GM23338 (cell line): ENCODE measurements at regions not wholly inside any gene's neighbourhood (a gene's known extent, or its start where the extent isn't known, plus 50 kb on each side); places are given as distances from the start of the nearest gene placed in this dataset.

Experiments used
- ATAC-seq: fragments of 200-7000 bp; cut with Tn5 transposase; 3 replicates; pipeline ENCODE4 v1.9.1; 2020
- DNase-seq: peaks from one replicate; pipeline ENCODE4 v3.0.0-alpha.2; 2015; ENCODE audit warnings: low spot score
- H2AFZ ChIP-seq: fragments of 200-600 bp; sonication (generic); 2 replicates; pipeline ENCODE4 v1.8.0; 2016; ENCODE audit warnings: antibody characterized with exemption, mild to moderate bottlenecking, moderate library complexity
- H3F3A ChIP-seq: fragments of 200-600 bp; sonication (generic); replicated peaks from 2 replicates; pipeline ENCODE4 v1.8.0; 2017; ENCODE audit warnings: antibody characterized with exemption, mixed run types, low read depth
- H3K27ac ChIP-seq: fragments of 200-600 bp; sonication (generic); 2 replicates; pipeline ENCODE4 v1.6.1; 2016; ENCODE audit warnings: low read depth
- H3K27me3 ChIP-seq: fragments of 200-600 bp; sonication (generic); 2 replicates; pipeline ENCODE4 v1.8.0; 2016; ENCODE audit warnings: mild to moderate bottlenecking, mixed run types, moderate library complexity; ENCODE audit not compliant: insufficient read depth
- H3K36me3 ChIP-seq: fragments of 200-600 bp; sonication (generic); 2 replicates; pipeline ENCODE4 v1.8.0; 2016; ENCODE audit warnings: mild to moderate bottlenecking; ENCODE audit not compliant: insufficient read depth
- H3K4me1 ChIP-seq: fragments of 200-600 bp; sonication (generic); 2 replicates; pipeline ENCODE4 v1.8.0; 2016; ENCODE audit warnings: mild to moderate bottlenecking, moderate library complexity; ENCODE audit not compliant: insufficient read depth
- H3K4me2 ChIP-seq: fragments of 200-600 bp; sonication (generic); 2 replicates; pipeline ENCODE4 v1.7.1; 2017; ENCODE audit warnings: mixed run types
- H3K4me3 ChIP-seq: fragments of 200-600 bp; sonication (generic); 2 replicates; pipeline ENCODE4 v1.6.1; 2016; ENCODE audit warnings: mixed run types
- H3K79me2 ChIP-seq: fragments of 200-600 bp; sonication (generic); replicated peaks from 2 replicates; pipeline ENCODE4 v1.8.0; 2017; ENCODE audit warnings: mild to moderate bottlenecking; ENCODE audit not compliant: insufficient read depth
- H3K9me2 ChIP-seq: fragments of 200-600 bp; sonication (generic); 2 replicates; pipeline ENCODE4 v1.8.0; 2017; ENCODE audit not compliant: insufficient read depth
- H4K20me1 ChIP-seq: fragments of 200-600 bp; sonication (generic); replicated peaks from 2 replicates; pipeline ENCODE4 v1.8.0; 2017; ENCODE audit warnings: mild to moderate bottlenecking; ENCODE audit not compliant: insufficient read depth
- H3K27ac Mint-ChIP-seq: 2 replicates; pipeline ENCODE4 v1.8.0; 2020; ENCODE audit warnings: inconsistent platforms, mild to moderate bottlenecking, moderate library complexity, mixed read lengths
- H3K27me3 Mint-ChIP-seq: 3 replicates; pipeline ENCODE4 v1.8.0; 2022; ENCODE audit warnings: low read depth, mild to moderate bottlenecking, moderate library complexity, mixed read lengths, inconsistent platforms; ENCODE audit not compliant: insufficient read depth, poor library complexity
- H3K36me3 Mint-ChIP-seq: 3 replicates; pipeline ENCODE4 v1.8.0; 2021; ENCODE audit warnings: low read depth, mild to moderate bottlenecking, inconsistent platforms, moderate library complexity, mixed read lengths
- H3K4me1 Mint-ChIP-seq: 3 replicates; pipeline ENCODE4 v1.8.0; 2020; ENCODE audit warnings: mild to moderate bottlenecking, inconsistent platforms, mixed read lengths
- H3K4me3 Mint-ChIP-seq: 3 replicates; pipeline ENCODE4 v1.8.0; 2021; ENCODE audit warnings: moderate library complexity, mild to moderate bottlenecking, inconsistent platforms, mixed read lengths
- H3K9me3 Mint-ChIP-seq: 3 replicates; pipeline ENCODE4 v1.8.0; 2020; ENCODE audit warnings: moderate library complexity, mild to moderate bottlenecking, inconsistent platforms, mixed read lengths
- EZH2 ChIP-seq: fragments of 200-600 bp; sonication (generic); IDR thresholded peaks from one replicate; pipeline ENCODE4 v1.8.0; 2017; ENCODE audit warnings: antibody characterized with exemption, mild to moderate bottlenecking, low read depth; ENCODE audit not compliant: unreplicated experiment
- EZH2phosphoT487 ChIP-seq: fragments of 200-600 bp; sonication (generic); IDR thresholded peaks from one replicate; pipeline ENCODE4 v1.8.1; 2018; ENCODE audit warnings: antibody characterized with exemption; ENCODE audit not compliant: unreplicated experiment
- JUNB ChIP-seq: IDR thresholded peaks from one replicate; pipeline ENCODE4 v1.6.1; 2016; ENCODE audit warnings: antibody characterized with exemption; ENCODE audit not compliant: unreplicated experiment
- NANOG ChIP-seq: IDR thresholded peaks from 2 replicates; pipeline ENCODE4 v1.6.1; 2016; ENCODE audit warnings: antibody characterized with exemption, borderline replicate concordance
- TF ChIP-seq, protein P1 (sequence below): IDR thresholded peaks from one replicate; pipeline ENCODE4 v1.6.1; 2018; ENCODE audit warnings: antibody characterized with exemption; ENCODE audit not compliant: unreplicated experiment
- TF ChIP-seq, protein P2 (sequence below), 2 experiments: fragments of 200-600 bp in 1 of 2; sonication (generic) in 1 of 2; conservative IDR thresholded peaks; 2 replicates each; pipeline versions ENCODE4 v1.5.1 to v1.6.1; 2016 to 2017; ENCODE audit warnings: antibody characterized with exemption in 2 of 2, low read depth in 2 of 2, mild to moderate bottlenecking in 2 of 2, moderate library complexity in 1 of 2
- TF ChIP-seq, protein P3 (sequence below): fragments of 250-450 bp; sonication (Bioruptor Pico); IDR thresholded peaks from 2 replicates; pipeline ENCODE4 v1.5.0; 2020; ENCODE audit warnings: mild to moderate bottlenecking, moderate library complexity

DNA sequence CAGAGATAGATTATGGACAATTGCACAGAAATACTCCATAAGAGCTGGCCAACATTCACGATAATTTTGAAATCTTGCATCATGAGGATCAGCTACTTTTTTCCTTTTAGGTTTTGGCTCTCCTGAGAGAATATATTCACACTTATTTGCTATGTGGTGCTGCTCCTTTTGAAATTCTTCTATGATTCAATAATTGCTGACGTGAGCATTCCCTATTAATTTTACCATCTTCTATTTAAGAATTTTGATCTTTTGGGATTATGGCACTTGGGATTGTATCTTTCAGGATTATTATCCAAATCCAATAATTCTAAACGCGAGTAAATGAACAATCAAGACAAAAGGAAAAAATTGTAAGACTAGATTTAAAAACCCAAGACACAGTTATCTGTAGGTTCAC lies 358.8 kb downstream of the ELAVL2 start (continued):
- TF ChIP-seq, protein P1, sequence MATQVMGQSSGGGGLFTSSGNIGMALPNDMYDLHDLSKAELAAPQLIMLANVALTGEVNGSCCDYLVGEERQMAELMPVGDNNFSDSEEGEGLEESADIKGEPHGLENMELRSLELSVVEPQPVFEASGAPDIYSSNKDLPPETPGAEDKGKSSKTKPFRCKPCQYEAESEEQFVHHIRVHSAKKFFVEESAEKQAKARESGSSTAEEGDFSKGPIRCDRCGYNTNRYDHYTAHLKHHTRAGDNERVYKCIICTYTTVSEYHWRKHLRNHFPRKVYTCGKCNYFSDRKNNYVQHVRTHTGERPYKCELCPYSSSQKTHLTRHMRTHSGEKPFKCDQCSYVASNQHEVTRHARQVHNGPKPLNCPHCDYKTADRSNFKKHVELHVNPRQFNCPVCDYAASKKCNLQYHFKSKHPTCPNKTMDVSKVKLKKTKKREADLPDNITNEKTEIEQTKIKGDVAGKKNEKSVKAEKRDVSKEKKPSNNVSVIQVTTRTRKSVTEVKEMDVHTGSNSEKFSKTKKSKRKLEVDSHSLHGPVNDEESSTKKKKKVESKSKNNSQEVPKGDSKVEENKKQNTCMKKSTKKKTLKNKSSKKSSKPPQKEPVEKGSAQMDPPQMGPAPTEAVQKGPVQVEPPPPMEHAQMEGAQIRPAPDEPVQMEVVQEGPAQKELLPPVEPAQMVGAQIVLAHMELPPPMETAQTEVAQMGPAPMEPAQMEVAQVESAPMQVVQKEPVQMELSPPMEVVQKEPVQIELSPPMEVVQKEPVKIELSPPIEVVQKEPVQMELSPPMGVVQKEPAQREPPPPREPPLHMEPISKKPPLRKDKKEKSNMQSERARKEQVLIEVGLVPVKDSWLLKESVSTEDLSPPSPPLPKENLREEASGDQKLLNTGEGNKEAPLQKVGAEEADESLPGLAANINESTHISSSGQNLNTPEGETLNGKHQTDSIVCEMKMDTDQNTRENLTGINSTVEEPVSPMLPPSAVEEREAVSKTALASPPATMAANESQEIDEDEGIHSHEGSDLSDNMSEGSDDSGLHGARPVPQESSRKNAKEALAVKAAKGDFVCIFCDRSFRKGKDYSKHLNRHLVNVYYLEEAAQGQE: no peak

DNA sequence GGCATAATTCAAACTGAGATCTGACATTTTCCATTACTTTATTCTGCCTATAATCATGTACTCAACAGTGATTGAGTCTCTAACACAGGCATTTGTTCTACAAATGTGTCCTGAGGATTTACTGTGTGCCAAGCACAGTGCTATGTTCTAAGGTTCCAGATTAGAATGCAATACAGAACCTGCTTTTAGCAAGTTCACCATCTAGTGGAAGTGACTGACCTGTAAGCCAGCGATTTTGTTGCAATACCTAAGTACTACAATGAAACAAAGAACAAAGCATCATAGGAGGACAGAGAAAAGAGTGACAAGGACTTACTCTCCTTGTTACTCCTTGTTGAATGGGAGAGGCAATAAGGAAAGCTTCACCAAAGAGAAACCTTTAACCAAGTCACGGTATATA lies 348.1 kb downstream of the ELAVL2 start:
- ATAC-seq: no peak
- Mint-ChIP-seq H3K36me3 (no peaks in the 10 kb centered on the region), H3K27me3 (no peaks in the 10 kb centered on the region), H3K4me3 (no peak overlapping the region), H3K4me1 (no peaks in the 10 kb centered on the region), H3K27ac (no peak overlapping the region), H3K9me3 (no peaks in the 10 kb centered on the region)
- H2AFZ ChIP-seq: no peak overlapping the region
- H3K27me3 ChIP-seq: no peaks in the 10 kb centered on the region
- no peak for TF ChIP-seq JUNB
- TF ChIP-seq, protein P2, sequence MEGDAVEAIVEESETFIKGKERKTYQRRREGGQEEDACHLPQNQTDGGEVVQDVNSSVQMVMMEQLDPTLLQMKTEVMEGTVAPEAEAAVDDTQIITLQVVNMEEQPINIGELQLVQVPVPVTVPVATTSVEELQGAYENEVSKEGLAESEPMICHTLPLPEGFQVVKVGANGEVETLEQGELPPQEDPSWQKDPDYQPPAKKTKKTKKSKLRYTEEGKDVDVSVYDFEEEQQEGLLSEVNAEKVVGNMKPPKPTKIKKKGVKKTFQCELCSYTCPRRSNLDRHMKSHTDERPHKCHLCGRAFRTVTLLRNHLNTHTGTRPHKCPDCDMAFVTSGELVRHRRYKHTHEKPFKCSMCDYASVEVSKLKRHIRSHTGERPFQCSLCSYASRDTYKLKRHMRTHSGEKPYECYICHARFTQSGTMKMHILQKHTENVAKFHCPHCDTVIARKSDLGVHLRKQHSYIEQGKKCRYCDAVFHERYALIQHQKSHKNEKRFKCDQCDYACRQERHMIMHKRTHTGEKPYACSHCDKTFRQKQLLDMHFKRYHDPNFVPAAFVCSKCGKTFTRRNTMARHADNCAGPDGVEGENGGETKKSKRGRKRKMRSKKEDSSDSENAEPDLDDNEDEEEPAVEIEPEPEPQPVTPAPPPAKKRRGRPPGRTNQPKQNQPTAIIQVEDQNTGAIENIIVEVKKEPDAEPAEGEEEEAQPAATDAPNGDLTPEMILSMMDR (conservative IDR thresholded peaks at IDR 0.05; ENCODE audit: low read depth in 2 of 2): 0 out of 4 replicates have a peak, but pooled peaks of 1 of the 2 experiments have one; percentile 16
- H3K4me3 ChIP-seq: no peak overlapping the region
- H4K20me1 ChIP-seq: no peaks in the 10 kb centered on the region
- no peaks in the 10 kb centered on the region for H3K4me1 ChIP-seq
- no peak overlapping the region for H3K27ac ChIP-seq
- H3K36me3 ChIP-seq: no peaks in the 10 kb centered on the region
- no peaks in the 10 kb centered on the region for H3K79me2 ChIP-seq
- no peak overlapping the region for H3K4me2 ChIP-seq
- peaks cover 6% of the 10 kb centered on the region; the same call in 1 of the 2 replicates for H3K9me2 ChIP-seq
- H3F3A ChIP-seq: no peaks in the 10 kb centered on the region
- no peak for DNase-seq

DNA sequence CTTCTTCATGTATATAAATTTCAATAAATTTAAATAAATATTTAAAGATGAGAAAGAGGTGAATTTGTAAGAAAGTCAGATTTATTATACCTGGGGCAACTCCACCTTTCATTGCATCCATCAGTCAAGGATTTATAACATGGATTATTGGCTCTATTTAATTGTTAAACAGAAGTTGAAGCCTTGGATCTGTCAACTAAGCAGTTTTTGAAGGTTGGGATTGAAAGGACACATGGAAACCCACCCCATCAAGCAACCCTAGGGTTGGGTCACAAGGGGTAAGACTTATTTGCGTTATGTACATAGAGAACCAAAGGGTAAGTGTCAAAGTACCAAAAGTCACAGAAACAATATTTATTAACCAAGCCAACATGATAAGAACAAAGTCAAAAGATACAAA lies 342.5 kb downstream of the ELAVL2 start:
- no peaks in the 10 kb centered on the region for H3K79me2 ChIP-seq
- H3K36me3 ChIP-seq: no peaks in the 10 kb centered on the region
- Mint-ChIP-seq H3K27me3 (peaks cover 3% of the 10 kb centered on the region), H3K4me1 (no peaks in the 10 kb centered on the region), H3K36me3 (no peaks in the 10 kb centered on the region), H3K9me3 (no peaks in the 10 kb centered on the region), H3K4me3 (no peak overlapping the region), H3K27ac (no peak overlapping the region)
- ATAC-seq (no peak), DNase-seq (no peak)
- peaks cover 5% of the 10 kb centered on the region; the same call in 1 of the 2 replicates for H3K9me2 ChIP-seq
- H3F3A ChIP-seq: no peaks in the 10 kb centered on the region
- H3K27ac ChIP-seq: no peak overlapping the region
- no peaks in the 10 kb centered on the region for H3K27me3 ChIP-seq
- no peak overlapping the region for H3K4me2 ChIP-seq
- H2AFZ ChIP-seq: no peak overlapping the region
- H4K20me1 ChIP-seq: no peaks in the 10 kb centered on the region
- no peaks in the 10 kb centered on the region for H3K4me1 ChIP-seq
- H3K4me3 ChIP-seq: no peak overlapping the region
- TF ChIP-seq JUNB (no peak), EZH2phosphoT487 (no peak), EZH2 (no peak), NANOG (no peak)
- TF ChIP-seq, protein P3, sequence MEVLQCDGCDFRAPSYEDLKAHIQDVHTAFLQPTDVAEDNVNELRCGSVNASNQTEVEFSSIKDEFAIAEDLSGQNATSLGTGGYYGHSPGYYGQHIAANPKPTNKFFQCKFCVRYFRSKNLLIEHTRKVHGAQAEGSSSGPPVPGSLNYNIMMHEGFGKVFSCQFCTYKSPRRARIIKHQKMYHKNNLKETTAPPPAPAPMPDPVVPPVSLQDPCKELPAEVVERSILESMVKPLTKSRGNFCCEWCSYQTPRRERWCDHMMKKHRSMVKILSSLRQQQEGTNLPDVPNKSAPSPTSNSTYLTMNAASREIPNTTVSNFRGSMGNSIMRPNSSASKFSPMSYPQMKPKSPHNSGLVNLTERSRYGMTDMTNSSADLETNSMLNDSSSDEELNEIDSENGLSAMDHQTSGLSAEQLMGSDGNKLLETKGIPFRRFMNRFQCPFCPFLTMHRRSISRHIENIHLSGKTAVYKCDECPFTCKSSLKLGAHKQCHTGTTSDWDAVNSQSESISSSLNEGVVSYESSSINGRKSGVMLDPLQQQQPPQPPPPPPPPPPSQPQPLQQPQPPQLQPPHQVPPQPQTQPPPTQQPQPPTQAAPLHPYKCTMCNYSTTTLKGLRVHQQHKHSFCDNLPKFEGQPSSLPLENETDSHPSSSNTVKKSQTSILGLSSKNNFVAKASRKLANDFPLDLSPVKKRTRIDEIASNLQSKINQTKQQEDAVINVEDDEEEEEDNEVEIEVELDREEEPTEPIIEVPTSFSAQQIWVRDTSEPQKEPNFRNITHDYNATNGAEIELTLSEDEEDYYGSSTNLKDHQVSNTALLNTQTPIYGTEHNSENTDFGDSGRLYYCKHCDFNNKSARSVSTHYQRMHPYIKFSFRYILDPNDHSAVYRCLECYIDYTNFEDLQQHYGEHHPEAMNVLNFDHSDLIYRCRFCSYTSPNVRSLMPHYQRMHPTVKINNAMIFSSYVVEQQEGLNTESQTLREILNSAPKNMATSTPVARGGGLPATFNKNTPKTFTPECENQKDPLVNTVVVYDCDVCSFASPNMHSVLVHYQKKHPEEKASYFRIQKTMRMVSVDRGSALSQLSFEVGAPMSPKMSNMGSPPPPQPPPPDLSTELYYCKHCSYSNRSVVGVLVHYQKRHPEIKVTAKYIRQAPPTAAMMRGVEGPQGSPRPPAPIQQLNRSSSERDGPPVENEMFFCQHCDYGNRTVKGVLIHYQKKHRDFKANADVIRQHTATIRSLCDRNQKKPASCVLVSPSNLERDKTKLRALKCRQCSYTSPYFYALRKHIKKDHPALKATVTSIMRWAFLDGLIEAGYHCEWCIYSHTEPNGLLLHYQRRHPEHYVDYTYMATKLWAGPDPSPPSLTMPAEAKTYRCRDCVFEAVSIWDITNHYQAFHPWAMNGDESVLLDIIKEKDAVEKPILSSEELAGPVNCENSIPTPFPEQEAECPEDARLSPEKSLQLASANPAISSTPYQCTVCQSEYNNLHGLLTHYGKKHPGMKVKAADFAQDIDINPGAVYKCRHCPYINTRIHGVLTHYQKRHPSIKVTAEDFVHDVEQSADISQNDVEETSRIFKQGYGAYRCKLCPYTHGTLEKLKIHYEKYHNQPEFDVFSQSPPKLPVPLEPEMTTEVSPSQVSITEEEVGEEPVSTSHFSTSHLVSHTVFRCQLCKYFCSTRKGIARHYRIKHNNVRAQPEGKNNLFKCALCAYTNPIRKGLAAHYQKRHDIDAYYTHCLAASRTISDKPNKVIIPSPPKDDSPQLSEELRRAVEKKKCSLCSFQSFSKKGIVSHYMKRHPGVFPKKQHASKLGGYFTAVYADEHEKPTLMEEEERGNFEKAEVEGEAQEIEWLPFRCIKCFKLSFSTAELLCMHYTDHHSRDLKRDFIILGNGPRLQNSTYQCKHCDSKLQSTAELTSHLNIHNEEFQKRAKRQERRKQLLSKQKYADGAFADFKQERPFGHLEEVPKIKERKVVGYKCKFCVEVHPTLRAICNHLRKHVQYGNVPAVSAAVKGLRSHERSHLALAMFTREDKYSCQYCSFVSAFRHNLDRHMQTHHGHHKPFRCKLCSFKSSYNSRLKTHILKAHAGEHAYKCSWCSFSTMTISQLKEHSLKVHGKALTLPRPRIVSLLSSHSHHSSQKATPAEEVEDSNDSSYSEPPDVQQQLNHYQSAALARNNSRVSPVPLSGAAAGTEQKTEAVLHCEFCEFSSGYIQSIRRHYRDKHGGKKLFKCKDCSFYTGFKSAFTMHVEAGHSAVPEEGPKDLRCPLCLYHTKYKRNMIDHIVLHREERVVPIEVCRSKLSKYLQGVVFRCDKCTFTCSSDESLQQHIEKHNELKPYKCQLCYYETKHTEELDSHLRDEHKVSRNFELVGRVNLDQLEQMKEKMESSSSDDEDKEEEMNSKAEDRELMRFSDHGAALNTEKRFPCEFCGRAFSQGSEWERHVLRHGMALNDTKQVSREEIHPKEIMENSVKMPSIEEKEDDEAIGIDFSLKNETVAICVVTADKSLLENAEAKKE (CRISPR knock-in tag): no peak
